ENCODE measurements at regions not wholly inside any gene's neighbourhood (a gene's known extent, or its start where the extent isn't known, plus 50 kb on each side); places are given as distances from the start of the nearest gene placed in this dataset.

DNA sequence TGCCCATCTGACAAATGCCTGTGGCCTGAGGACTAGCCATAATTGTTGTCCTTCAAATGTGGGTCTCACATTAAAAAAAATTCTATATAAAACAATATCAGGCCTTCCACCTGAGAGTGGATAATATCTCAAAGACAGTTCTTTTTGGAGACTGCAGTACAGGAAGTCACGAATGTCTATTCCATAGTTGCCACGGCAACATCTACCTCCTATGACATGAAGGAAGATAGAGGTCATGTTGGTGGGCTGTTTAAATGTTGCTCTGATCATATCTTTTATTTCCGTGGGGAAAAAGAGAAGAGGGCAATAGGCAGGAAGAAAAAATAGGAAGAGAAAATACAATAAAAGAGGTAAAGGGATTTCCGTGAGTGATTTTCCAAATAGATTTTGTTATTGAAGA, 151.8 kb downstream of the ARL6IP6 start:
- no peak for DNase-seq (ENCODE audit: low spot score)

DNA sequence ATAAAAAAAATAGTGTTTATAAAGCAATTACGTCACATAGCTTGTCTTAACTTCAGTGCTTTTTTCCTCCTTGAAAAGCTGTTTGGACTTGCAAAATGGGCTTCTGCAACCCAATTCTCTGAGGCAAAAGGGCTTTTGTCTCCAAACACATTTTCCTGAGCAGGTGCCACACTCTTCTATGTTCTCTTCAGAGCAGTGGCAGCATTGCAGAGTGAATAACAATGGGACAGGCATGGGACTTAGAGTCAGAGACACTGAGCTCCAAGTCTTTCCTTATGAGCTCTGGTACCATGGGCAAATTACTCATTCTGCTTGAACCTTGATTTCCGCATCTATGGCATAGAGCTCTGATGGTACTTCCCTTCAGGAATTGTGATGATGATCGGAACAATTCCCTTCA, 149.0 kb downstream of the ARL6IP6 start:
- DNase-seq (ENCODE audit: low spot score), result no peak

DNA sequence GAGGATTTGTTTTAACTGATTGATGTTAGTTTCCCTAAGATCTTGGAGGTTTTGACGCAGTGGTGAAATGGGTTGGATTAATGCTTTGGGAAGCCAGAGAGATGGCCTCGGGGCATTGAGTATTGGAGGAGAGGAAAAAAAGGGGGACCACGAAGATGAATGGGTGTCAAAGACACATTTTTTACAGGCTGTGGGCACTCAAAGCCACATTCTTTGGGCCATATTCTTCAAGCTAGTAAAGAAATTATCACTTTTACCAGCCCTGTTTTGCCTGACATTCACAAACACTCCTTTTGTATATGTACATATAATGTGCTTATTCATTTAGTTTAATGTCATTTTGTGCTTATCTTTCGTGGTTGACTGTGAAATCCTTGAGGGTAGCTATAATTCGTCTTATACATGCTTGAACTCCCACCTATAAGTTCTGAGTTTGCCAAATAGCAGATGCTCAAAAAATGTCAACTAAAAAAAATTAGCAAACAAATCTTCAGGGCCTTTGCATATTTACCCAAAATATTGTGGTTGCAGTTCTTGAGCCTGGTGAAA, 146.3 kb downstream of the ARL6IP6 start:
- DNase-seq (ENCODE audit: low spot score), result no peak

DNA sequence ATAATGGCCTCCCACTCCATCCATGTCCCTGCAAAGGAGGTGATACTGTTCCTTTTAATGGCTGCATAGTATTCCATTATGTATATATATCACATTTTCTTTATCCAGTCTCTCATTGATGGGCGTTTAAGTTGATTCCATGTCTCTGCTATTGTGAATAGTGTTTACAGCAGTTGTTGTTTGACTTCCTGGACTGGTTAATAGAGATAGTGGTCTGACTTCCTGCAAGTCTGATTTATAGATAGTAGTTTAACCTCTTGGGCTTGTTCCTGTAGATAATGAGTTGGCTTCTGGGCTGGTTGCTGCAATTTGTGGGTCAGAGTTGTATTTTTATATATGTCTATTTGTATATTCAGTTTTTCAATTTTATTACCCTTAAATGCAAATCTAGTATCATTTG, 145.4 kb downstream of the ARL6IP6 start:
- DNase-seq (ENCODE audit: low spot score), result no peak

DNA sequence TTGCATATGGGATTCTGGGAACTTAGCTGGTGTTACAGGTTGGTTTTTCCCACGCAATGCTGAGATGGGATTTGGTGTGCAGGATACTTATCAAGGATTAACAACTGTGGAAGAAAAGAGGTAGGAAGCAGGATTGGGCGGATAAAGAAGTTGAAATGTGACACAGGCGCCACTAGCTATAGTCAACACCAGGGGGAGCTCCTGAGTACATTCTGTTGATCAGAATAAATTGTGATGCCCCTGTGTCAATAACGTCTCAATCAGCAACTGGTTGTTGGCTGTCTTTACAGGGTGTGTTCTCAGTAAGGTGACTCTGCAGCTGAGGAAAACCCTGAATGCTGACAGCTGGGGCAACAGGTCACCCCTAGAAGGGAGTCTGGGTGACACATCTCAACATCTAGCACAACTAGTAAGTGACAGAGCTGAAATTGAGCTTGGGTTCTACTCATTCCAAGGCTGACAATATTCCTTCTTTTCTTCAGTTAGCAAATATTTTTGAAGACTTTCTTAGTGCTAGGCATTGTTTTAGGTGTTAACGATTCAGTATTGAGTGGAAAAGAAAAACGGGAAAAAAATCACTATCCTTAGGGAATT, 143.0 kb downstream of the ARL6IP6 start:
- no peak for DNase-seq (ENCODE audit: low spot score)

DNA sequence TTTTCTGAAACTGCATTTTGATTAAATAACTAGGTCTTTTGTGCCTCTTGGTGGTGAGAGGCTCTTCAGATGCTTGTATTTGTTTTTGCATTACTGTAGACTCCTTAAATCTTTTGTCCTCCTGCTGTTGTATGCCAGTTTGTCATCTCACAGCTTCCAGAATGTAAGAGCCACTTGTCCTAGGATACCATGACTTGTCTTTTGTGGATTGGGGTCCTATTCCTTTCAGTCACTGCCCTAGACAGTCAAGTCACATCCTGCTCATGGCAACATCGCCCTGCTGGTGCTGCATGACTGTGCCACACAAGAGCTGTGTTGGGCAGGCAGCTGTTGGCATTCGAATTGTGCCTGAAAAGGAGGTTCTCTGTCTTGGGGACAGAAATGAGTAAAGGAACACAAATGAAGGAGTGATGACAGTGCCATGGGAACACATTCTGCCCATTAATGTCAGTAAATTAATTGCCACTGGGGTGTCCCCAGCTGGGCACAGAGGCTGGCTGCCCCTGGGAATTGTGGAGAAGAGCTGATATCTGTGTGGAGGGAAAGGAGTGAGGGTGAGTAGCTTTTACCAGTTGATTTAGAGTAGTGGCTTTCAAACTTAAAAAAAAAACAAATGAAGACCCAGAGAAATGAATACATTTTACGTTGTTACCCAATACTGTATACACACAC, 140.3 kb downstream of the ARL6IP6 start:
- no peak for DNase-seq (ENCODE audit: low spot score)

DNA sequence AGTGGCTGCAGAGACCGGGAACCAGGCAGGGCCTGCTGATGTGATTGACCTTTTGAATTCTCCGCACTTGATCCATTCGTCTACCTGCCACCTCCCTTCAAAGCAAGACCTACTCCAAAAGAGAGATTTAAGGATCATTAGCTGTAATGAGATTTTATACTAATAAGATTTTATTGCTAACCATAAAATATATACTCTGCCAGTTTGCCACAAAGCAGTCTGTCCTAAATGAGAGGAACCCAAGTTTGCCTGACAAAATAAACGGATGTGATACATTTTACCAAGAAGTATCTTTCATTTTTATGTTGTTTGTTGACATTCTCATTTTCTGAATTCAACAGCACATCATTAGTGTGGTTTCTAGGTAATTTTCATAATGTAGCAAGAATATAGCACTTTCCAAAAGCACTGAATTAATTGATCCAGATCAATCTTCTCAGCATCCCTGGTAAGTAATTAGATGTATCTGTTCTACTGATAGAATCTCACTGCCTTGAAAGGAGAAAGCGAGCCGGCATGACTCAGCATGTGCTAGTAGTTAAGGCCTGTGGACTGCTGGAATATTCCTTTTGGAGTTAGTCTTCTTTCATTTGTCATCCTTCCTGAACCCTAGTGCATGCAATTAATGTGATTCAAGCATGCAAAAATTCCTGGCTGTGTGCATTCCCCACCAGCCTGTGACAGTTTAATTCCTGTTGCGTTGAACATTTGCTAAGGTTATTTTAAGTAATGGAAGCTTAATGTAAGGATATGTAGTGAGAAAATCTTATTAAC, 128.5 kb downstream of the ARL6IP6 start:
- DNase-seq (ENCODE audit: low spot score), result no peak

DNA sequence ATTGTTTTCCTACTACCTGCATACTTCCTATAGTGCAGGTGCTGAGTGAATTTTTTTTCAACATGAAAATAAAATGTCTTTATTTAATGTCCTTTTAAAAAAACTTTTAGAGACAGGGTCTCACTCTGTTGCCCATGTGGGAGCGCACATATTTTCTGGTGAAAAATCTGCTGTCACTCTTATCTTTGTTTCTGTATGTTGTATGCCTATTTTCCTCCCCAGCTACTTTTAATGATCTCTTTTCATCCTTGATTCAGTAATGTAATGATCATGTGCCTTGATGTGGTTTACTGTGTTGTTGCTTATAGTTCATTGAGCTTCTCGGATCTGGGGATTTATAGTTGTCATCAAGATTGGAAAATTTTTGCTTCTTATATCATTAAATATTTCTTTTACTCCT, 117.3 kb downstream of the ARL6IP6 start:
- DNase-seq (ENCODE audit: low spot score), result no peak

DNA sequence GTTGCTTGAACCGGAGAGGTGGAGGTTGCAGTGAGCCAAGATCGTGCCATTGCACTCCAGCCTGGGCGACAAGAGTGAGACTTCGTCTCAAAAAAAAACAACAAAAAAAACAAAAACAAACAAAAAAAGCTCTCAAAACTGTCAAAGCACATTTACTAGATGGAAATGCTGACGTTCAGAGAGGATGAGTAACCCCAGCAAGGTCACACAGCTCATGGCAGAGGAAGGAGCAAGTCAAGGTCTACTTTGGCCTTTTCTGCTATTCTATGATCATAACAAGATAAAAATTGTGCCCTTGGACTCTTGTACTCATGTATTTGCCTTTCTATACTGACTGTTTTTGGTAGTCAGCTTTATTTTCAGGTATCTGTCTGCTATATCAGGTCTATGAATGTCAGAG, 109.5 kb downstream of the ARL6IP6 start:
- DNase-seq (ENCODE audit: low spot score), result no peak

DNA sequence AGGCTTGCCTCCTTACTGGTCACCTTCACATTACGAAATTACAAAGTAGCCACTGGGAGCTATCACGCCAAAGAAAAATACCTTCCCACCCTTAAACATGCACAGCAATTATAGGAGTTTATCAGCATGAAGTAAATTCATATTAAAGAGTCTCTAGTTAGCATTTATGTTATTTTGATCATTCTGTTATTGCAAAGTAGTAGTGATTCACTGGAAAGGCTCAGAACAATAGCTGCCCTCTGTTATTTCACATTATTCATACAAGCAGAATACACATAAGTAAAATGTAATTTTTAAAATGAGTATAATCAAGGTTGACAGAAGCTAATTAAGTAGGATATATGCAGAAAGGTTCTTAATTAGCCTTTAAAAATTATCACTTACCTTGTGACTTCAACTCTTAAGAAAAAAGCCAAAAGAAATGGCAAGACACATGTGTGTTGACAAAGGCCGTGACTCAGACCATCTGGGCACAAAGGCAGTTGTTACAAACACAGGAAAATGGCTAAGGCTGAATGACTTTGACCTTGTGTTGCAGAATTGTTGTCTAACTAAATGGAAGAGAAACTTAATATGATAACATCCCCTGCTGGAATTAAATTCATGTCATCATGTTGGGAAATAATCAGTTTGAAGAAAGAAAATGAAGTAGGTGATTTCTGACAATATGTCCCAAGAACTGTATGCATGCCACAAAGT, 108.3 kb downstream of the ARL6IP6 start:
- DNase-seq (ENCODE audit: low spot score), result no peak

DNA sequence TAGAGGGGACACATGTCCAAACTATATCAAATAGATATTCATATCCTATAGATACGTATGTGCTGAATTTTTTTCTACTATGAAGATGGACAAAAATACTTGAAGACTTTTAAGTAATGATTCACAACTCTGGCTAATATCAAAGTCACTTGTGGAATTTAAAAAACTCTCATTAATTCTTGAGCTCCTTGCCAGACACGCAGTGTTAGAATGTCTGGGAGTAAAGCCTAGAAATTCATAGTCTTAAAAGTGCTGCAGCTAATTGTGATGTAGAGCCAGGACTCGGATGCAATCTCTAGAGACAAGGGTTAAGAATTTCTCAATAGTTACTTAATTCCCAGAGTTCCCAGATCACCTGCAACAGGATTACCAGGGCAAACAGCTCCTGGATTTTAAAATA, 107.4 kb downstream of the ARL6IP6 start:
- DNase-seq (ENCODE audit: low spot score), result no peak

DNA sequence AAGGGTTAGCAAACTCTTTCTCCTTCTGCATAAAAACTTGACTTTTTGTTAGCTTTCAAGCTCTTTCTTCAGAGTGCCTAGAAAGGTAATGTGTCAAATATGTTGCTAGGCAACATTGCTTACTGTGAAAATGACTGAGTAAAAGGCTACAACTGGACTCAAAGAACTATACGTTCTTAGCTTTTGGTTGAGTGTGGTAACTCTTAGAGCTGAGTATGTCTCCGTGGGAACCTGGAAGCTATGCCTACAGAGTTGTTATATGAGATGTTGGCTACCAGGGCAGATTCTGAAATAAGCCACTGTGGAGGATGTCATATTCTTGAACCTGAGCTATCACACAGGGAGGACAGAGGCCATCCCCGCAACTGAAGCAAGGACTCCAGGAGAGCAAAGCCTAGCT, 105.5 kb downstream of the ARL6IP6 start:
- no peak for DNase-seq (ENCODE audit: low spot score)

DNA sequence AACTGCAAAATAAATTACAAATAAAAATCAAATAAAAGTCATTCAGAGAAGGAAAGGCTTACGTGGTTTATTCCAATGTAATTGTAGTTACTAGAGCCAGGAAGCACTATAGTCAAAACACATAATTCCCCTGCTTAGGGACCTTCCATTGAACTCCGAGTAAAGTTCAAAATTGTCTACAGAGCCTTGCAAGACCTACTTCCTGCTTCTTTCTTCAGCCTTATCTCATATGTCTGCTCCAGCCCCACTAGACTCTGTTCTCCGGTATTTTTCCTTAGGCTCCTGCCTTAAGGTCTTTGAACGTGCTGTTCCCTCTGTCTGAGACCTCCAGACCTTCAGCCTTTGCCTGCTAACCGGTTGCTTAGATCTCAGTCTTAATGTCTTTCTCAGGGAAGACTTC, 104.3 kb downstream of the ARL6IP6 start:
- DNase-seq (ENCODE audit: low spot score), result no peak

DNA sequence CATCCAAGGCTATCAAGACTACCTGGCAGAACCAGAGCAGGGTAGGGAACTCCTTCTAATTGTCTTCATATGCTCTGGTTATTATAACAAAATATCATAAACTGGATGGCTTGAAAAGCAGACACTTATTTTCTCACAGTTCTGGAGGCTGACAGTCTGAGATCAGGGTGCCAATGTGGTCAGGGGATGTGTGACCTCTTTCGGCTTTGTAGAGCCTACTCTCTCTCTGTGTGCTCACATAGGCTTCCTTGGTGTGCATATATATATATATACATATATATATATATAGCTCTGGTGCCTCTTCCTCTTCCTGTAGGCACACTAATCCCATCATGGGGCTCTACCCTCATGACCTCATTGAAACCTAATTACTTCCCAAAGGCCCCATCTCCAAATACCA, 101.6 kb downstream of the ARL6IP6 start:
- no peak for DNase-seq (ENCODE audit: low spot score)

DNA sequence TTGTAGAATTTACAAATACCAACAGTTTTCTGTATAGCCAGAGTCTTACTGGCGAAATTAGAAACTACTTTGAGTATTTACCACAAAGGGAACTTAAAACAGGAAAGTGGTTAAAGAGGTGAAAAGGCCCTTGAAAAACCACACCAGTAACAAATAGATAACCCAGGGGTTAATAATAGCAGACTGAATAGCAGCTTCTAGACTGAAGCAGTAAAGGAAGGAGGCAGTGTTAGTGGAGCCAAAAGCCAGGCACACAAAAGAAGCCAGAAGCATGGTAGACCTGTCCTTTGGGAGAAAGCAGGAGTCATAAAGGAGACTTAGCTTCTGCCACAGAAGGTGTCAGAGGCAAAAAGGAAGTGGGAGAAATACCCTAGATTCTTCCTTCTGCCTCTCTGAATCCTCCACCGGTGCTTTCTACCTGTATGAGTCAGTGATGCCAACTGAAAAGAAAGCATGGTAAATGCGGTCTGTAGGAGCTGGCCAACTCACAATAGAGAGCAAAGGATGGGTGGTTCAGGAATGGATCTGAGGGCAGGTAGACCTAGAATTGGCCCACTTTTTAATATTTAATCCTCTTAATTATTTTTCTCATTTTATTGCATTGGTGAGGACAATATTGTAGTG, 97.3 kb downstream of the ARL6IP6 start:
- DNase-seq (ENCODE audit: low spot score), result no peak

DNA sequence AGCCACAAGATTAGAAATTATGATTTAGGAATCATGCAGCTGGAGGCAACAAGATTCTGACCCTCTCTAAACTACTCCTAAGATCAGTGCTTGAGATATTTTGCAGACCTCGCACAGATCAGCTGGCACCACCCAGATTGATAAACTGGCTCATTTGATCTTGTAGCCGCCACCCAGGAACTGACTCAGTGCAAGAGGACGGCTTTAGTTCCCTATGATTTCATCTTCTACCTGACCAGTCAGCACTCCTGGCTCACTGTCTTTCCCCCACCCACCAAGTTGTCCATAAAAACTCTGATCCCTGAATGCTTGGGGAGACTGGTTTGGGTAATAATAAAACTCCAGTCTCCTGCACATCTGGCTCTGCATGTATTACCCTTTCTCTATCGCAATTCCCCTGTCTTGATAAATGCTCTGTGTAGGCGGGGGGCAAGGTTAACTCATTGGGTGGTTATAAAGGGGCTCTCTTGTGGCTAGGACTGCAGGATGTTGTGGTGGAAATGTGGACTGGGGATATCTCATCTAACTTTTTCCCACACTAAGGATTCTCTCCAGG, 96.1 kb downstream of the ARL6IP6 start:
- no peak for DNase-seq (ENCODE audit: low spot score)

DNA sequence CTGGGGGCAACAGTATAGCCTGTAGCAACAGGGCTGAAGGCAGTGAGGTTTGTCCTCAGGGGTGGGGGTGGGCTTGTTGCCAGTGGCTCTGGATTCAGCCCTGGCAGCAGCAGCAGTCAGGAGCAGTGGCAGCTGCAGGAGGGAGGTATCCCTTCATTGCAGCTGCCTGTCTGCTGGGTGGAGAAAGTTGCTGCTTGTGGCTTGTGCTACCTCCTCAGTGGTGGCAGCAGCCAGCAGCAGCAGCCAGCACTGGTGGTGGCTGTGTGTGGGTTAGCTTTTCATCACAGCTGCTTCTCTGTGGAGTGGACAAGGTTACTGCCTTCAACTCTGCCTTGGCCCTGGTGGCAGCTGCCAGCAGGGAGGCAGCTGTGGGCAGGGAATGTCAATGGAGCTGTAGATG, 94.9 kb downstream of the ARL6IP6 start:
- DNase-seq (ENCODE audit: low spot score), result no peak
